Astrocyte (in vitro differentiated cells and primary cell): ENCODE measurements at regions not wholly inside any gene's neighbourhood (a gene's known extent, or its start where the extent isn't known, plus 50 kb on each side); places are given as distances from the start of the nearest gene placed in this dataset.

Experiments
- DNase-seq: peaks from one replicate; pipeline ENCODE4 v3.0.0-alpha.2; 2010; ENCODE audit warnings: low read depth
- FAIRE-seq: peaks from 2 replicates; lab custom pipeline; 2011; peaks lifted over from hg19 to GRCh38; lab: Jason Lieb, UNC
- H2AFZ ChIP-seq: 2 replicates; pipeline ENCODE4 v1.6.0; 2012; ENCODE audit warnings: low read depth, low read length, inconsistent platforms
- H3K27ac ChIP-seq: 2 replicates; pipeline ENCODE4 v1.5.1; 2011; ENCODE audit warnings: low read depth, low read length, inconsistent platforms
- H3K27me3 ChIP-seq: 2 replicates; pipeline ENCODE4 v1.6.0; 2011; ENCODE audit warnings: low read length, inconsistent platforms; ENCODE audit not compliant: insufficient read depth
- H3K36me3 ChIP-seq: 2 replicates; pipeline ENCODE4 v1.5.1; 2011; ENCODE audit warnings: low read length, inconsistent platforms; ENCODE audit not compliant: insufficient read depth
- H3K4me1 ChIP-seq: 2 replicates; pipeline ENCODE4 v1.5.1; 2011; ENCODE audit warnings: low read length, inconsistent platforms; ENCODE audit not compliant: insufficient read depth
- H3K4me2 ChIP-seq: 2 replicates; pipeline ENCODE4 v1.6.0; 2012; ENCODE audit warnings: low read length, inconsistent platforms
- H3K4me3 ChIP-seq: 2 replicates; pipeline ENCODE4 v1.5.1; 2011; ENCODE audit warnings: low read depth, mild to moderate bottlenecking, low read length, inconsistent platforms; ENCODE audit not compliant: insufficient read depth
- H3K79me2 ChIP-seq: 2 replicates; pipeline ENCODE4 v1.6.0; 2012; ENCODE audit warnings: mild to moderate bottlenecking, low read length, inconsistent platforms; ENCODE audit not compliant: insufficient read depth
- H3K9ac ChIP-seq: 2 replicates; pipeline ENCODE4 v1.6.0; 2012; ENCODE audit warnings: mild to moderate bottlenecking, low read length, inconsistent platforms
- H3K9me3 ChIP-seq: 2 replicates; pipeline ENCODE4 v1.5.1; 2012; ENCODE audit warnings: low read depth, mild to moderate bottlenecking, low read length, inconsistent platforms; ENCODE audit not compliant: insufficient read depth
- H4K20me1 ChIP-seq: 2 replicates; pipeline ENCODE4 v1.6.0; 2012; ENCODE audit warnings: low read length, inconsistent platforms; ENCODE audit not compliant: insufficient read depth
- H3K27ac Mint-ChIP-seq: one replicate; pipeline ENCODE4 v1.8.0; 2021; ENCODE audit warnings: mild to moderate bottlenecking, mixed read lengths; ENCODE audit not compliant: unreplicated experiment
- H3K27me3 Mint-ChIP-seq: one replicate; pipeline ENCODE4 v1.8.0; 2021; ENCODE audit warnings: low read depth, mixed read lengths; ENCODE audit not compliant: unreplicated experiment
- H3K36me3 Mint-ChIP-seq: one replicate; pipeline ENCODE4 v1.8.0; 2021; ENCODE audit warnings: low read depth, mixed read lengths; ENCODE audit not compliant: unreplicated experiment
- H3K4me1 Mint-ChIP-seq: one replicate; pipeline ENCODE4 v1.8.0; 2021; ENCODE audit warnings: low read depth, mixed read lengths; ENCODE audit not compliant: unreplicated experiment
- H3K4me3 Mint-ChIP-seq: one replicate; pipeline ENCODE4 v1.8.0; 2021; ENCODE audit warnings: mild to moderate bottlenecking, moderate library complexity, mixed read lengths; ENCODE audit not compliant: unreplicated experiment
- H3K9me3 Mint-ChIP-seq: one replicate; pipeline ENCODE4 v1.8.0; 2021; ENCODE audit warnings: mild to moderate bottlenecking, mixed read lengths; ENCODE audit not compliant: unreplicated experiment
- CTCF ChIP-seq: IDR thresholded peaks from 2 replicates; pipeline ENCODE4 v1.5.1; 2011; ENCODE audit warnings: low read depth, mild to moderate bottlenecking, inconsistent platforms, low read length, moderate library complexity; ENCODE audit not compliant: insufficient read depth
- EZH2 ChIP-seq: IDR thresholded peaks from 2 replicates; pipeline ENCODE4 v1.6.1; 2012; ENCODE audit warnings: mild to moderate bottlenecking, low read length, inconsistent platforms; ENCODE audit not compliant: insufficient read depth

DNA sequence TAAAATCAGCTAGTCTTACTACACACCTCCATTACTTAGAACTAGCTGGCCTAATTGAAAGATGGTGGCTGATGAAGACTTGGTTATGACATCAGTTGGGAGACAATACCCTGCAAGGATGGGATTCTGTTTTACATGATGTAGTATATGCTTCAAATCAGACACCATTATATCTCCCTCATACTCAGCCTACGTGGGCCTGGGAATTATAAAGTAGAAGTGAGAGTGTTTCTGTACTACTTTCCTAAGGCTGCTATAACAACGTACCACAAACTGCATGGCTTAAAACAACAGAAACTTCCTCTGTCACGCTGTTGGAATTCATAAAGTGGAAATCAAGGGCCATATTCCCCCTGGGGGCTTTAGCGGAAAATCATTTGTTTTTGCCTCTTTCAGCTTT, 190.4 kb downstream of the PAH start:
- Histone ChIP-seq H4K20me1 (no peaks in the 10 kb centered on the region), H2AFZ (no peak overlapping the region), H3K4me3 (no peak overlapping the region), H3K79me2 (no peaks in the 10 kb centered on the region), H3K4me2 (no peak overlapping the region), H3K9ac (no peak overlapping the region), H3K27ac (no peak overlapping the region), H3K4me1 (no peaks in the 10 kb centered on the region), H3K36me3 (no peaks in the 10 kb centered on the region), H3K27me3 (no peaks in the 10 kb centered on the region), H3K9me3 (no peaks in the 10 kb centered on the region)
- H3K27me3 Mint-ChIP-seq = no peaks in the 10 kb centered on the region
- no peak overlapping the region for H3K4me3 Mint-ChIP-seq
- H3K9me3 Mint-ChIP-seq = no peaks in the 10 kb centered on the region
- no peak for FAIRE-seq
- TF ChIP-seq CTCF (no peak), EZH2 (no peak)
- H3K36me3 Mint-ChIP-seq = no peaks in the 10 kb centered on the region
- no peak overlapping the region for H3K27ac Mint-ChIP-seq
- H3K4me1 Mint-ChIP-seq = no peaks in the 10 kb centered on the region
- no peak for DNase-seq

GRCh38 chr12:102722147-102722546, 194.9 kb downstream of the PAH start:
- Mint-ChIP-seq H3K36me3 (no peaks in the 10 kb centered on the region), H3K27ac (no peak overlapping the region), H3K4me1 (no peaks in the 10 kb centered on the region), H3K27me3 (no peaks in the 10 kb centered on the region), H3K9me3 (no peaks in the 10 kb centered on the region), H3K4me3 (no peak overlapping the region)
- no peak overlapping the region for H3K4me2 ChIP-seq
- no peaks in the 10 kb centered on the region for H3K27me3 ChIP-seq
- H3K4me1 ChIP-seq = no peaks in the 10 kb centered on the region
- no peak overlapping the region for H3K9ac ChIP-seq
- no peak for FAIRE-seq
- no peak for DNase-seq
- H3K4me3 ChIP-seq = no peak overlapping the region
- H3K27ac ChIP-seq = no peak overlapping the region
- H3K36me3 ChIP-seq = no peaks in the 10 kb centered on the region
- no peaks in the 10 kb centered on the region for H4K20me1 ChIP-seq
- H3K79me2 ChIP-seq = no peaks in the 10 kb centered on the region
- H3K9me3 ChIP-seq = no peaks in the 10 kb centered on the region
- no peak overlapping the region for H2AFZ ChIP-seq
- no peak for TF ChIP-seq EZH2
- TF ChIP-seq CTCF = no peak

GRCh38 chr12:102708108-102708507, 208.9 kb downstream of the PAH start:
- H3K27ac Mint-ChIP-seq = no peak overlapping the region
- H3K9ac ChIP-seq = no peak overlapping the region

More at GRCh38 chr12:102708108-102708507, 208.9 kb downstream of the PAH start:
- H3K4me1 ChIP-seq = no peaks in the 10 kb centered on the region
- Mint-ChIP-seq H3K9me3 (no peaks in the 10 kb centered on the region), H3K27me3 (no peaks in the 10 kb centered on the region), H3K4me3 (no peak overlapping the region), H3K4me1 (no peaks in the 10 kb centered on the region), H3K36me3 (no peaks in the 10 kb centered on the region)
- H2AFZ ChIP-seq = no peak overlapping the region
- H3K4me3 ChIP-seq = no peak overlapping the region
- H3K27ac ChIP-seq = no peak overlapping the region
- no peaks in the 10 kb centered on the region for H3K9me3 ChIP-seq
- no peak overlapping the region for H3K4me2 ChIP-seq
- DNase-seq (no peak), FAIRE-seq (no peak)
- no peak for TF ChIP-seq EZH2
- TF ChIP-seq CTCF = no peak
- H3K36me3 ChIP-seq = no peaks in the 10 kb centered on the region
- H4K20me1 ChIP-seq = no peaks in the 10 kb centered on the region
- no peaks in the 10 kb centered on the region for H3K27me3 ChIP-seq
- H3K79me2 ChIP-seq = no peaks in the 10 kb centered on the region
